ENCODE measurements at regions not wholly inside any gene's neighbourhood (a gene's known extent, or its start where the extent isn't known, plus 50 kb on each side); places are given as distances from the start of the nearest gene placed in this dataset.
A peak's percentile ranks its signal among the peaks of the same experiment; 100 is the strongest.

DNA sequence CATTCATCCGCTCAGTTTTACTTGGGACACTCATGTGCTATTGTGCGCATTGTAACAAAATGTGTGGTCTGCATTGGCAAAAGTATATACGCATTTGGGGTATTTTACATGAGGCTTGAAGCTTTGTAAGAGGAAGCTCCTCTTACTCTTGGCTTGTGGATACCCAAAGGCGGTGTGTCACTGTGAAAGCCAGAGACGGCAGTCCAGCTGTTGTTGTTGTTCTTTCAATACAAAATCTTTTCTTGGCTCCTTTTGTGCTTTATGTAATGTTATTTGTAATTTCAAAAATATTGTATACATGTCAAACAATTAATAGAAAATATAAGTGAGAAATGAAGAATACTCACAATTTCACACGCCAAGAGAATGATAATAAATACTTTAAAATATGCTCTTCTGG lies 128.3 kb upstream of the MOCS2 start:
- no TSS peak for BruUV-seq (replicated peaks)
- intact Hi-C loops (cut with micrococcal nuclease): no loop called here
- DNase-seq (no peak), ATAC-seq (no peak)
- no peaks in the 10 kb centered on the region for H3K9me3 ChIP-seq (ENCODE audit: low read length)
- H4K20me1 ChIP-seq (ENCODE audit: low read length): no peaks in the 10 kb centered on the region
- no peak overlapping the region for H3K4me2 ChIP-seq (ENCODE audit: low read length)
- CTCF ChIA-PET: no interaction called here
- no peaks in the 10 kb centered on the region for H3K79me2 ChIP-seq (ENCODE audit: low read length)
- no peaks in the 10 kb centered on the region for H3F3A ChIP-seq (ENCODE audit: low read length, unreplicated experiment)
- no peak overlapping the region for H3K9ac ChIP-seq (ENCODE audit: low read length)
- no peak overlapping the region for H2AFZ ChIP-seq (ENCODE audit: low read length)
- POLR2A ChIA-PET (ENCODE audit: unreplicated experiment): no interaction called here
- no peak overlapping the region for H3K27ac ChIP-seq (ENCODE audit: low read length)
- TF ChIP-seq EZH2 (IDR thresholded peaks at IDR 0.05; ENCODE audit: low read length, unreplicated experiment) (no peak), EZH2phosphoT487 (IDR thresholded peaks at IDR 0.05; ENCODE audit: borderline replicate concordance, low read length) (no peak)
- TF ChIP-seq, protein P1, sequence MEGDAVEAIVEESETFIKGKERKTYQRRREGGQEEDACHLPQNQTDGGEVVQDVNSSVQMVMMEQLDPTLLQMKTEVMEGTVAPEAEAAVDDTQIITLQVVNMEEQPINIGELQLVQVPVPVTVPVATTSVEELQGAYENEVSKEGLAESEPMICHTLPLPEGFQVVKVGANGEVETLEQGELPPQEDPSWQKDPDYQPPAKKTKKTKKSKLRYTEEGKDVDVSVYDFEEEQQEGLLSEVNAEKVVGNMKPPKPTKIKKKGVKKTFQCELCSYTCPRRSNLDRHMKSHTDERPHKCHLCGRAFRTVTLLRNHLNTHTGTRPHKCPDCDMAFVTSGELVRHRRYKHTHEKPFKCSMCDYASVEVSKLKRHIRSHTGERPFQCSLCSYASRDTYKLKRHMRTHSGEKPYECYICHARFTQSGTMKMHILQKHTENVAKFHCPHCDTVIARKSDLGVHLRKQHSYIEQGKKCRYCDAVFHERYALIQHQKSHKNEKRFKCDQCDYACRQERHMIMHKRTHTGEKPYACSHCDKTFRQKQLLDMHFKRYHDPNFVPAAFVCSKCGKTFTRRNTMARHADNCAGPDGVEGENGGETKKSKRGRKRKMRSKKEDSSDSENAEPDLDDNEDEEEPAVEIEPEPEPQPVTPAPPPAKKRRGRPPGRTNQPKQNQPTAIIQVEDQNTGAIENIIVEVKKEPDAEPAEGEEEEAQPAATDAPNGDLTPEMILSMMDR (conservative IDR thresholded peaks at IDR 0.05; ENCODE audit: low read depth, low read length): no peak
- H3K36me3 ChIP-seq (ENCODE audit: low read depth, low read length): no peaks in the 10 kb centered on the region
- 0 out of 2 replicates have a peak, but pooled peaks cover 6% of the 10 kb centered on the region for H3K4me1 ChIP-seq (ENCODE audit: insufficient read depth, low read length)
- no peaks in the 10 kb centered on the region for H3K9me2 ChIP-seq (replicated peaks; ENCODE audit: low read length)
- H3K4me3 ChIP-seq (ENCODE audit: low read length): no peak overlapping the region
- no peaks in the 10 kb centered on the region for H3K27me3 ChIP-seq (ENCODE audit: low read length)

- Histone ChIP-seq H3K9me2 (replicated peaks; ENCODE audit: low read length) (no peaks in the 10 kb centered on the region), H3F3A (ENCODE audit: low read length, unreplicated experiment) (no peaks in the 10 kb centered on the region), H3K79me2 (ENCODE audit: low read length) (no peaks in the 10 kb centered on the region), H3K36me3 (ENCODE audit: low read depth, low read length) (no peaks in the 10 kb centered on the region), H3K4me3 (ENCODE audit: low read length) (no peak overlapping the region), H3K27ac (ENCODE audit: low read length) (no peak overlapping the region), H4K20me1 (ENCODE audit: low read length) (no peaks in the 10 kb centered on the region), H3K4me2 (ENCODE audit: low read length) (no peak overlapping the region), H3K9ac (ENCODE audit: low read length) (no peak overlapping the region), H3K9me3 (ENCODE audit: low read length) (no peaks in the 10 kb centered on the region), H3K4me1 (ENCODE audit: insufficient read depth, low read length) (0 out of 2 replicates have a peak, but pooled peaks cover 6% of the 10 kb centered on the region), H2AFZ (ENCODE audit: low read length) (no peak overlapping the region), H3K27me3 (ENCODE audit: low read length) (no peaks in the 10 kb centered on the region)
- peak; percentile 27; the same call in 1 of the 2 replicates for ATAC-seq
- no TSS peak for BruUV-seq (replicated peaks)
- TF ChIP-seq, protein P1 (conservative IDR thresholded peaks at IDR 0.05; ENCODE audit: low read depth, low read length): no peak
- TF ChIP-seq EZH2phosphoT487 (IDR thresholded peaks at IDR 0.05; ENCODE audit: borderline replicate concordance, low read length) (no peak), EZH2 (IDR thresholded peaks at IDR 0.05; ENCODE audit: low read length, unreplicated experiment) (no peak)
- peak; percentile 9 for DNase-seq
- intact Hi-C loops (cut with micrococcal nuclease): no loop called here
- POLR2A ChIA-PET (ENCODE audit: unreplicated experiment): no interaction called here
- CTCF ChIA-PET: no interaction called here
Measured at GRCh38 chr5:53239301-53239990, 129.9 kb upstream of the MOCS2 start.

- ChIA-PET POLR2A (ENCODE audit: unreplicated experiment) (no interaction called here), CTCF (no interaction called here)
- ATAC-seq (no peak), DNase-seq (no peak)
- TF ChIP-seq, protein P1 (conservative IDR thresholded peaks at IDR 0.05; ENCODE audit: low read depth, low read length): no peak
- TF ChIP-seq EZH2phosphoT487 (IDR thresholded peaks at IDR 0.05; ENCODE audit: borderline replicate concordance, low read length) (no peak), EZH2 (IDR thresholded peaks at IDR 0.05; ENCODE audit: low read length, unreplicated experiment) (no peak)
- peaks cover 1% of the 10 kb centered on the region for H3F3A ChIP-seq (ENCODE audit: low read length, unreplicated experiment)
- H3K9me3 ChIP-seq (ENCODE audit: low read length): no peaks in the 10 kb centered on the region
- H2AFZ ChIP-seq (ENCODE audit: low read length): no peak overlapping the region
- BruUV-seq (replicated peaks): no TSS peak
- no peaks in the 10 kb centered on the region for H3K36me3 ChIP-seq (ENCODE audit: low read depth, low read length)
- H3K79me2 ChIP-seq (ENCODE audit: low read length): no peaks in the 10 kb centered on the region
- H4K20me1 ChIP-seq (ENCODE audit: low read length): no peaks in the 10 kb centered on the region
- H3K4me2 ChIP-seq (ENCODE audit: low read length): no peak overlapping the region
- H3K27ac ChIP-seq (ENCODE audit: low read length): no peak overlapping the region
- intact Hi-C loops (cut with micrococcal nuclease): no loop called here
- peaks cover 10% of the 10 kb centered on the region for H3K4me1 ChIP-seq (ENCODE audit: insufficient read depth, low read length)
- no peaks in the 10 kb centered on the region for H3K27me3 ChIP-seq (ENCODE audit: low read length)
- H3K9ac ChIP-seq (ENCODE audit: low read length): no peak overlapping the region
- H3K4me3 ChIP-seq (ENCODE audit: low read length): no peak overlapping the region
- no peaks in the 10 kb centered on the region for H3K9me2 ChIP-seq (replicated peaks; ENCODE audit: low read length)
Measured at GRCh38 chr5:53240661-53241060, 131.1 kb upstream of the MOCS2 start.

All from PC-3 (cell line).